GM21737 (cell line): ENCODE measurements at regions not wholly inside any gene's neighbourhood (a gene's known extent, or its start where the extent isn't known, plus 50 kb on each side); places are given as distances from the start of the nearest gene placed in this dataset.

ENCODE experiments used
- ATAC-seq: cut with Tn5 transposase; IDR thresholded peaks from one replicate; pipeline ENCODE4 v1.9.1; 2021; ENCODE audit warnings: mild to moderate bottlenecking, moderate library complexity; ENCODE audit not compliant: unreplicated experiment

DNA sequence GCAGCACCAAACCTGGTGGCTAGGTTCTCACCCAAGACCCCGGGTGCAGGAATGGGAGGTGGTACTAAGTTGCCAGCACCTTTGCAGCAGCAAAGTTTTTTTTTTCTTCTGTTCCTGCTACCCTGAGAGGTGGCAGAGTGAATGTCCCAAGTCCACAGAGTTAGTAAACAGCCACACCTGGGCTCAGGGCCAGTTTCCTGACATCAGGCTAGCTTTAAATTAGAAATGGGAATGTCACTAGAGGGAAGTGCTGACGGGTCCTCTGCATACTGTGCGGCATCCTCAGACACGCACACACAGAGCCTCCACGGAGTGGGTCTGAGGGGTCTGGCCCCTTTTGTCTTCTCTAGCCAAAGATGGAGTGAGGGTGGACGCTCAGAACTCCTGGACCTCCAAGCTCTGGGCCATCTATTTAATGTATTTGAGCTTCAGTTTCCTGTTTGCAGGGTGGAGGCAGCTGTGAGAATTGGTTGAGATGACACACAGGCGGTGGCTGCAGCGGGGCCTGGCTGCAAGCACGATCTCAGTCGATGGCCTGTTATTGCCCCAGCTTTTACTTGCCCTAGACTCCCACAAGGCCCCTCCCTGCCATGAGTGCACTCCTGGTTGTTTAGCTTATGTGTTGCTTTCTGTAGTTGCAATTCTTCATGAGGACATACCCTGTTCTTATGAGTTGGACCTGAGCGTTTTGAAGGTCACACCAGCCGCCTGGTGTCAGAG lies 751.4 kb upstream of the HS6ST1 start:
- no peak for ATAC-seq

DNA sequence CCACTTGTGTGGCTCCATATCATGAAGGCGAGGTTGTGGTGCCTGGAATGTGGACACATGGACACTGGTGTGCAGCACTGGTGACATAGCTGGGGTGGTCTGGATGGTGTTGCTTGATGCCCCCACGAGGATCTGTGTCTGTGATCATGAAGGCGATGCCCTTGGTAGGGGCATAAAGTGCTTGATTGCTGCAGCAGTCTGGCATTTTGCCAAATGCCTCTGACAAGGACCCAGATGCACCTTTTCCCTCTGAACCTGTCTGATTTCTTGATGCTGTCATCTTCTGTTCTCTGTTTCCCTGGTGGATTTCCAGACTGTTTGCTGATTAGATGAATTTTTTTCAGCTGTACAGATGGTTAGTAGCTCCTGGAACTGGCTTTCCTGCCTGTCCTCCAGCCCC lies 752.0 kb upstream of the HS6ST1 start:
- no peak for ATAC-seq

GRCh38 chr2:129071531-129071930 lies 752.9 kb upstream of the HS6ST1 start:
- no peak for ATAC-seq

- ATAC-seq, result no peak
Measured at GRCh38 chr2:129074298-129074920, 755.7 kb upstream of the HS6ST1 start.

DNA sequence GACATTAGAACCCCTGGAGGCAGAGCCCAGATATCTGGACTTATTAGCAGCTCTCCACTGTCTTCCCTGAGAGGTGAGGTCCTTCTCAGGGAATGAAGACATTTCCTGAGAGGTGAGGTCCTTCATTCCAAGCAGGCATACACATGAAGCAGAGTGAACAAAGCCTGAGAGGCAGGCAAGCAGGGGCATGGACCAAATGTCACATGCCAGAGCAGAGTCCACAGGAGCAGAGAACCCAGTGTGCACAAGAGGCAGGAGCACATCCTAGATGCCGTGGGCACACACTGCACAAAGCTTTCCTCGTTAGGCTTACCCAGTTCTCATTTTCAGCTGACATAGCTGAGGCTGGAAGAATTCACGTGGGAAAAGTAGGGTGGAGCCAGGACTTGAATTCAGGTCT lies 759.9 kb upstream of the HS6ST1 start:
- no peak for ATAC-seq

DNA sequence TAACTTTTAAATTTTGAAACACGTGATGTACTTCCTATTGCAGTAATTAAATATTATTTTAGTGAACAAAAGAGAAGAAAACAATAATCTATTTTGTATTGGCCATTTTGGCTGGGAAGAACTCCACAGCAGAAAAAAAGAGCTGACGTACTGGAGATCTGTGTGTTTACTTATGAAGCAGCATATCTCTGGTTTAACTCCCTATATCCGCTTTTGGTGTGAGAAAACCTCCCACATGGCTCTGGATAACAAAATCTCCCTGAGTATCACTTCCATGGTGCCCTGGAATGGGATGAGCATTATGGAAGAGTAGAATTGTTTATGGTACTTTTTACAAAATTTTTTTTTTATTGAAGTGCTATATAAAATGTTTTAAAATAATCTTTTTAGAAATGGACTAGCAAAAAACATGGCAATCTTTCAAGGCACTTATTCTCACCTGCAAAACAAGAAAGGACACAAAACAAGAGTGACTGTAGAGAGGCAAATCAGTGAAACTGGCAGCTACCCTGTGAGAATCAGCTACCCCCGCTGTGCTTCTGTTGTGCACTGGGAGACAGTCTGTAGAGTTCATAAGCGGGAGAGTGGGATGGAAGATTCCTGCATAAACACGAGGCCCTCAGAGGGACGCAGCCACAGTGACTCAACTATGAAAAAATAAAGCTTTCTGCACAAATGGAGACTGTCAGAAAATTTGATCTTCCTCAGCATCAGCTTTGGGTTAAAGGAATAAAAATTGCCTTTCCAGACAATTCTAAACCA lies 762.2 kb upstream of the HS6ST1 start:
- no peak for ATAC-seq

- no peak for ATAC-seq
Measured at GRCh38 chr2:129085386-129085785, 766.7 kb upstream of the HS6ST1 start.

DNA sequence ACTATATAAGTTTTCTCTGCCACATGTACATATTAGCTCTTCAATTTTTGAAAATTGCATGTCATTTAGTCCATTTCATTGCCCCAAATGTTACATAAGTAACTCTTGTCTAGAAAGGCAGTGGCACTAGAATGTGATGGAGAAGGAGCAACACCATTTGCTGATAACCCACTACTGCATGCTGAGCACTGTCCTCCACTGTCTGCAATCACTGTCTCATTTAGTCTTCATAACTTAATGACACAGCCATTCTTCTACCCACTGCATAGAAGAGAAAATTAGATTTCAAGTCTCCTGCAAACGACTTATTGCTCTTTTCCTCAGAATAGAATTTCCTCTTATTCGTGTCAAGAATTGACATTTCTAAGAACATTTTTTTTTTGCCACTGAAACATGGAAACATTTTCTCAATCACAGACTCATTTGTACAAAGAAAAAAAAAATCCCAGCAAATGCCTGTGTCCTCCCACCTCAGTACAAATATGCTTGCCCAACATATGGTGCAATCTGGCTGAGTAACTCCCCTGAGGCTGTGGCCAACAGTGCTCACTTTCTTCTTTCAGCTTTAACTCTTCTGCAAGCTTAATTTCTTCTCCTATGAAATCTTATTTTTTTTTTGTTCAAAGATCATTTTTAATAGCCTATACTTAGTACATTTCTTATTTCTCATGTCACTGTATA lies 768.6 kb upstream of the HS6ST1 start:
- no peak for ATAC-seq

DNA sequence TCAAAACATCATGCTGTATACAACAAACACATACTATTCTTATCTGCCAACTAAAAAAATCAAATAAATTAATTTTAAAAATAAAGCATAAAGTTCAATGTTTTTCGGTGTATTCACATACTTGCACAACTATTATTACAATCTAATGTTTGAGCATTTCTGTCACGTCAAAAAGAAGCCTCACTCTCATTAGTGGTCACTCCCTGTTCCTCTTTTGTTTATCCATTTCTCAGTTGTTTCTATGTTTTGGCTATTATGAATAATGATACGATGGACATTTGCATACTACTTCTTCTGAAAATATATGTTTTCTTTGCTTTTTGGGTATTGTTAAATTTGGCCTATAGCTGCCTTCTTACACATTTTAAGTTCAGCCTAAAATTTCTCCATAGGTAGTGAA lies 773.0 kb upstream of the HS6ST1 start:
- ATAC-seq, result no peak

GRCh38 chr2:129092956-129093355 lies 774.3 kb upstream of the HS6ST1 start:
- ATAC-seq, result no peak

DNA sequence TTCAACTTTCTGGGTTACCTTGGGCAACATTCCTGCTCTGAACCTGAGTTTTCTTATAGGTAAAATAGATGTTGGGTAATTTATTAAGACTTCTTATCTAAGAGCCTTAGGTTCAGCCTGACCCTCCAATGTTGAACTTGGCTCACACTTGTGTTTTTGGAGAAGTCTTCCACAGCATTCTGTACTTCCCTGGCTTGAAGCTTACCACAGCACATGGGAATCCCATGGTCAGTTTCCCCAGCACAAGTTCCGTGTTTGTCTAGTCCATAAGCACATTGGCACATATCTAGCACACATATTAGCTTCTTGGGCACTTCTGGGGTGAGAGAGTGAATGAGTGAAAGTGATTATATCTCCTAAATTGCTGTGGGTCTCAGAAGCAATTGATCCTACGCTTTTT lies 782.5 kb upstream of the HS6ST1 start:
- ATAC-seq, result no peak

GRCh38 chr2:129103936-129104878 lies 785.5 kb upstream of the HS6ST1 start:
- ATAC-seq, result no peak

DNA sequence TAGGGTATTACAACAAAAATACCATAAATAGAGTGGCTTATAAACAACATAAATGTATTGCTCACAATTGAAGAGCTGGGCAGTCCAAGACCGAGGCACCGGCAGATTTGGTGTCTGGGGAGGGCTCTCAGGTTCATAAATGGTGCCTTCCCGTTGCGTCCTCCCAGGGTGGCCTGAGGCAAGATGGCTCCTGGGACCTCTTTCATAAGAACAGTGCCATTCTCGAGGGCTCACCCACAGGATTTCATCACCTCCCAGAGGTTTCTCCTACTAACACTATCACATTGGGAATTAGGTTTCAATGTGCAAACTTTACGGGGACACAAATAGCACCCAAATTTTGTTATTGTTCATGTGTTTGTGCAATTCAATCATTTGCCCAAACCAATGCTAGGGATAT lies 793.5 kb upstream of the HS6ST1 start:
- no peak for ATAC-seq

DNA sequence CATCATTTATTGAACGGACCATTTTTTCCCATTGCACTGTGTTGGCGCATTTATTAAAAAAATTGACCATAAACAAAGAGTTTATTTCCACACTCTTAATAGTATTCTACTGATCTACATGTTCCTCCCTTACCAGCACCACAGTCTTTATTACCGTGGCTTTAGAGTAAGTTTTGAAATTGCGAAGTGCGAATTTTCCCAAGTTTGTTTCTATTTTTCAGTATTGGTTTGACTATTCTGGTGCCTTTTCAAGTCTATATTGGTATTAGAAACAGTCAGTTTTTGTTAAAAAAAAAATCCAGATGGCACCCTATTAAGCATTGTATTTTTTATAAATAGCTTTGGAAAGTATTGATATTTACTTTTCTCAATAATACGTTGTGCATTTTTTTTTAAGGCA lies 795.1 kb upstream of the HS6ST1 start:
- ATAC-seq, result no peak

GRCh38 chr2:129117434-129117833 lies 798.8 kb upstream of the HS6ST1 start:
- no peak for ATAC-seq

- ATAC-seq, result no peak
Measured at GRCh38 chr2:129118296-129118695, 799.6 kb upstream of the HS6ST1 start.

DNA sequence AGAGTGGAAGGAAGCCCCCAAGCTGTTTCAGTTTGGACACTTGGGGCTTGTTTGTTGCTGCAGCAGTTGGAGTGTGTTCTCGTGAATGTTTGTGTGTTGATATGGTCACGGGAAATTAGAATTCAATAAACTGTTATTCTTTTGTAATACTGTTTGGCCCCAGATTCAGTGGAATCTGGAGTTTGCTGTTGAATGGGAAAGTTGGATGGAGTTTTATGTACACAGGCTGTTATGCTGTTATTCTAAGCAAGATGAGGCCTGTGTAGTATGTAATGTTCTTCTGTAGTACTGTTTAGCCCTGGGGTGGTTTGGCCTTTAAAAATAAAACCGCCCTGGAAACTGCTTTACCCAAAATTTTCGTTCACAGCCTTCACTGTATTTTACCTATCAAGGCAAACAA lies 810.4 kb upstream of the HS6ST1 start:
- no peak for ATAC-seq

DNA sequence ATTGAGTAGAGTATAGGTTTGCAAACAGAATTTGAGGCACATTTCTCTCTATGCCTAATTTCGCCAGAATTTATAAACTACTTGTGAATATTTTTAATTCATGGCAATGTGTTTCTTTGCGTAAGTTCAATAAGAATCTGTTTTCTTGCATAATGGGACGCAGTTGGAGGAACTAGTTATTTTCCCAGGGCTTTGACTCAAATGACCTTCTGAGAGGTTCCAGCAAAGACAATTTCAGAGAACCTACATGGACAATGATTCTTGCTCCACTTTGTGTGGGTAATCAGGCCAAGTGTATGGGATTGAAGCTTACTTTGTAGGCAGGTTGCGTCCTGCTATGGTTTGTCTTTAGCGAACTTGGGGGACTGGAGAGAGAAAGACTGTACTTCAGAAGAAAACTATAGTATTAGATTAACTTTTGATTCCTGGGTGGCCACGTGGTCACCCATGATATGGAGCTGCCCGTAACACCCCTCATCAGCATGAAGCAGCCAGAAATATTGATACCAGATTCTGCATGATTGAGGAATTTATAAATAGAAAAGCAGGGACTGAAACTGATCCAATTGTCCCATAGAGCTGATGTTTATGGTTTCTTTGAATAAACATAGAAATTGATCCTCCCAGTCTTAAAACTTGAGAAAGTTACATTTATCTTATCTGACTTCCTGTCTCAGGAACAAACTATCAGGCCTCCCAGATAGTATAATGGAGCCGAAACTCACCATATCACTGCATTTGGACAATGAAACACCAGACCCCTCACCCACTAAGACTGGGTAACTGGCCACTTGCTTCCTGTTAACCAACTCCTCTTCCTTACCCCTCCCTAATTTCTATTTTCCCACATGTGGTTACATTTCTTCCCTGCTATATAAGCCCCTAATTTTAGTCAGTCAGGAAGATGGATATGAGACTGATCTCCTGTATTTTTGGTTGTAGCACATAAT lies 815.3 kb upstream of the HS6ST1 start:
- no peak for ATAC-seq

- no peak for ATAC-seq
Measured at GRCh38 chr2:129135017-129135416, 816.3 kb upstream of the HS6ST1 start.
